GM10266 (cell line): ENCODE measurements at regions not wholly inside any gene's neighbourhood (a gene's known extent, or its start where the extent isn't known, plus 50 kb on each side); places are given as distances from the start of the nearest gene placed in this dataset.

Experiments
- DNase-seq: peaks from one replicate; pipeline ENCODE4 v3.0.0; 2012; ENCODE audit errors: extremely low spot score
- CTCF ChIP-seq: IDR thresholded peaks from 2 replicates; pipeline ENCODE4 v1.5.1; 2012; ENCODE audit warnings: mild to moderate bottlenecking, low read depth; ENCODE audit not compliant: control insufficient read depth, insufficient read depth; ENCODE audit errors: missing control alignments

GRCh38 chr2:33835911-33836310 is 236.8 kb upstream of the FAM98A start:
- no peak for TF ChIP-seq CTCF
- DNase-seq, result no peak

GRCh38 chr2:33822964-33823363 is 223.9 kb upstream of the FAM98A start:
- DNase-seq, result no peak
- no peak for TF ChIP-seq CTCF

- DNase-seq, result no peak
- no peak for TF ChIP-seq CTCF
Measured at GRCh38 chr2:33812707-33813106, 213.6 kb upstream of the FAM98A start.

DNA sequence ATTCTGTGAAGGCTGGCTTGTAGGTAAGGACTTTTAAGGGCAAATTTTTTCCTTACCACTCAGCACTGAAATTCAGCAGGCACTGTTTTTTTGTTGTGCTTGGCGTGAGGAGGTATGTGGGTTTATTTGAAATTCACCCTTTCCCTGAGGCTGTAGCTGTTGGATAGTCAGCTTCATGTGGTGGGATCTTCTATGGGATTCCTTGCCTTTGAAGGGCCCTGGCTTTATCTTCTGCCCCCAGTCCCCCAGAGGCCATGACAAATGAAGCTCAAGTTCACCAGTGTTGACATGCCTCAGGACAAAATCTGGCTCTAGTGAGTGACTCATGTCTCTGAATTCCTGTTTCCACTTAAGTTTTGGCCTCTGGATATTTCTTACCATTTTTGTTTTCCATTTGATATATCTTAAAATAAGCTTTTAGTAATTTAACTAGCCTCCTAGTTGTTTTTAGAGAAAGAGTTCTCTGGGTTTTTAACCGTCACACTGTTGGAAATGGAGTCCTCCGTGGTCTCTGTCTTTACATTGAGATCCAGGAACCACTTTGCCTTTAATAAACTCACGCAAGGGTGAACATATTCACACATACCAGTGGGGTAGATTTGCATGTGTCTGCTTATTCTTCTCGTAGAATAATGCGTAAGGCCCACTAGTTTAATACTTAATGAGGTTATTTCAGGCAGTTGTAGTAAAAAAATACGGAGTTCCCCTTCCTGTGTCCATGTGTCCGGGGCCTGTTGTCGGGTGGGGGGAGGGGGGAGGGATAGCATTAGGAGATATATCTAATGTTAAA is 211.1 kb upstream of the FAM98A start:
- TF ChIP-seq CTCF, result no peak
- DNase-seq, result no peak

- no peak for TF ChIP-seq CTCF
- no peak for DNase-seq
Measured at GRCh38 chr2:33806041-33806440, 206.9 kb upstream of the FAM98A start.

DNA sequence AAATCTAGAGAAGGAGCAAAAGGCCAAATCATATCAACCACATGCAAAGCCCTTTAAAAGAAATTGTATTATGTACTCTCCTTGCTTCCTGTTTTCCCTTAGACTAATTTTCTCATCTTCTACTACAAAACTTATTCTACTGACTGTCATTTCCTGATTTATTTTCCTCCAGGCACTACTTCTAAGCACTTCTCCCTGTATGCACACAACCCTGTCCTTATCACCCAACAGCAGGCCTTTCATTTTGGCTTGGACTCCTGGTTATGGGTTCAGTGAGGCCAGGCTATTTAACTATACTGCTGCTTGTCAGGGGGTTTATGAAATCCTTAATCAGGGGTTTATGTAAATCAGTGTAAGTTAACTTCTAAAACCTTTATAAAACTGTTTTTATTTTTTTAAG is 205.1 kb upstream of the FAM98A start:
- no peak for DNase-seq
- TF ChIP-seq CTCF, result no peak

DNA sequence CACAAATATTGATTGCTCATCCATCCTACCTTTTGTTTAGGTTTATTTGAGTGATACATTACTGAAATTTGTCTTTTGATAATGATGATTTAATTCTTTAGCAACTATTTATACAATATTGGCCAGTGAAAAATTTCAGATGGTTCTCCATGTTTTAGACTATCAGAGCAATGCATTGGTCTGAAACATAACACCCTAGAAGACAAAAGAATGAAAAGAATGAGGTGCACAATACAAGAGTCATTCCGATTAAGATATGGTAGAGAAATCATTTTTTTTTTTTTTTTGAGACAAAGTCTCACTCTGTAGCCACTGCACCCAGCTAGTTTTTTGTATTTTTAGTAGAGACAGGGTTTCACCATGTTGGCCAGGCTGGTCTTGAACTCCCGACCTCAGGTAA is 197.4 kb upstream of the FAM98A start:
- no peak for DNase-seq

More for the DNA sequence above, 197.4 kb upstream of the FAM98A start:
- no peak for TF ChIP-seq CTCF
